SK-N-SH treated with all-trans-retinoic acid at 6 μM for 48 hours (cell line): ENCODE measurements at regions not wholly inside any gene's neighbourhood (a gene's known extent, or its start where the extent isn't known, plus 50 kb on each side); places are given as distances from the start of the nearest gene placed in this dataset.

Experiments used
- ATAC-seq: fragments of 200-7000 bp; cut with Tn5 transposase; 3 replicates; pipeline ENCODE4 v1.9.1; 2020; ENCODE audit warnings: mild to moderate bottlenecking, moderate library complexity
- ARNTL ChIP-seq: fragments of 450-650 bp; formaldehyde crosslinking; IDR thresholded peaks from 2 replicates; pipeline ENCODE4 v1.5.0; 2020; ENCODE audit warnings: low read depth, mild to moderate bottlenecking, moderate library complexity, borderline replicate concordance
- BACH2 ChIP-seq: fragments of 250-450 bp; sonication (Bioruptor Pico); IDR thresholded peaks from 2 replicates; pipeline ENCODE4 v1.9.0; 2021; ENCODE audit warnings: mild to moderate bottlenecking, borderline replicate concordance
- CREB5 ChIP-seq: fragments of 250-450 bp; sonication (Bioruptor Pico); IDR thresholded peaks from 2 replicates; pipeline ENCODE4 v1.5.1; 2020; ENCODE audit warnings: low read depth, mild to moderate bottlenecking, moderate library complexity
- CSDC2 ChIP-seq: fragments of 250-450 bp; sonication (Bioruptor Pico); IDR thresholded peaks from 2 replicates; pipeline ENCODE4 v1.5.0; 2020; ENCODE audit warnings: mild to moderate bottlenecking, moderate library complexity
- CSRNP3 ChIP-seq: fragments of 250-450 bp; sonication (Bioruptor Pico); IDR thresholded peaks from 2 replicates; pipeline ENCODE4 v1.5.1; 2021; ENCODE audit warnings: mild to moderate bottlenecking, moderate library complexity
- ESRRG ChIP-seq: fragments of 250-450 bp; sonication (Bioruptor Pico); IDR thresholded peaks from 2 replicates; pipeline ENCODE4 v1.6.1; 2021; ENCODE audit warnings: mild to moderate bottlenecking
- OSR1 ChIP-seq: fragments of 250-450 bp; sonication (Bioruptor Pico); IDR thresholded peaks from 2 replicates; pipeline ENCODE4 v1.8.0; 2022; ENCODE audit warnings: moderate library complexity, mild to moderate bottlenecking, inconsistent platforms
- POU6F1 ChIP-seq: fragments of 250-450 bp; sonication (Bioruptor Pico); IDR thresholded peaks from 2 replicates; pipeline ENCODE4 v1.8.0; 2021; ENCODE audit warnings: low read depth, mild to moderate bottlenecking, moderate library complexity, borderline replicate concordance
- SNAI2 ChIP-seq: fragments of 250-450 bp; sonication (Bioruptor Pico); IDR thresholded peaks from 2 replicates; pipeline ENCODE4 v1.5.0; 2020; ENCODE audit warnings: mild to moderate bottlenecking, moderate library complexity
- TCF4 ChIP-seq: fragments of 250-450 bp; sonication (Bioruptor Pico); IDR thresholded peaks from 2 replicates; pipeline ENCODE4 v1.8.0; 2021; ENCODE audit warnings: mild to moderate bottlenecking, moderate library complexity, borderline replicate concordance
- TOX ChIP-seq: fragments of 250-450 bp; sonication (Bioruptor Pico); IDR thresholded peaks from 2 replicates; pipeline ENCODE4 v1.8.0; 2021; ENCODE audit warnings: mild to moderate bottlenecking, moderate library complexity, borderline replicate concordance
- TSHZ2 ChIP-seq: fragments of 250-450 bp; sonication (Bioruptor Pico); IDR thresholded peaks from 2 replicates; pipeline ENCODE4 v1.5.0; 2020; ENCODE audit warnings: mild to moderate bottlenecking, moderate library complexity
- ZC3H10 ChIP-seq: fragments of 250-450 bp; sonication (Bioruptor Pico); IDR thresholded peaks from 2 replicates; pipeline ENCODE4 v1.5.1; 2021; ENCODE audit warnings: mild to moderate bottlenecking, moderate library complexity
- ZFP3 ChIP-seq: fragments of 250-450 bp; sonication (Bioruptor Pico); IDR thresholded peaks from 2 replicates; pipeline ENCODE4 v1.5.0; 2020; ENCODE audit warnings: mild to moderate bottlenecking, moderate library complexity
- ZFP30 ChIP-seq: fragments of 450-650 bp; formaldehyde crosslinking; IDR thresholded peaks from 2 replicates; pipeline ENCODE4 v1.5.0; 2022; ENCODE audit warnings: mild to moderate bottlenecking, moderate library complexity
- ZNF565 ChIP-seq: fragments of 450-650 bp; formaldehyde crosslinking; conservative IDR thresholded peaks from 2 replicates; pipeline ENCODE4 v1.5.0; 2020; ENCODE audit warnings: low read depth, mild to moderate bottlenecking, moderate library complexity
- ZNF70 ChIP-seq: fragments of 450-650 bp; formaldehyde crosslinking; IDR thresholded peaks from 2 replicates; pipeline ENCODE4 v1.5.0; 2020; ENCODE audit warnings: mild to moderate bottlenecking, moderate library complexity
- ZNF8 ChIP-seq: fragments of 450-650 bp; formaldehyde crosslinking; IDR thresholded peaks from 2 replicates; pipeline ENCODE4 v1.5.0; 2020; ENCODE audit warnings: mild to moderate bottlenecking, moderate library complexity

GRCh38 chr18:45166341-45166835 lies 448.9 kb upstream of the SLC14A2 start:
- peak; percentile 81 for ATAC-seq
- TF ChIP-seq POU6F1 (CRISPR knock-in tag) (no peak), ZFP3 (CRISPR knock-in tag) (0 out of 2 replicates have a peak, but pooled peaks have one; percentile 49)

GRCh38 chr18:45166836-45167551 lies 448.3 kb upstream of the SLC14A2 start:
- peak; percentile 63 for ATAC-seq
- TF ChIP-seq ARNTL (CRISPR knock-in tag) (no peak), TSHZ2 (CRISPR knock-in tag) (no peak), POU6F1 (CRISPR knock-in tag) (no peak), ZFP30 (no peak), ZFP3 (CRISPR knock-in tag) (no peak), CREB5 (CRISPR knock-in tag) (no peak), ZC3H10 (CRISPR knock-in tag) (no peak), ZNF565 (CRISPR knock-in tag) (no peak), TCF4 (no peak), BACH2 (CRISPR knock-in tag) (no peak), OSR1 (no peak), CSRNP3 (CRISPR knock-in tag) (no peak), SNAI2 (no peak), ESRRG (no peak), ZNF70 (CRISPR knock-in tag) (no peak), TOX (no peak)

GRCh38 chr18:45167631-45168280 lies 447.5 kb upstream of the SLC14A2 start:
- peak; percentile 38 for ATAC-seq

More at GRCh38 chr18:45167631-45168280, 447.5 kb upstream of the SLC14A2 start:
- no peak for TF ChIP-seq CSRNP3 (CRISPR knock-in tag)
- TF ChIP-seq ZNF565 (CRISPR knock-in tag), result no peak
- no peak for TF ChIP-seq ZNF8
- TF ChIP-seq CSDC2 (CRISPR knock-in tag), result no peak
